ENCODE measurements at regions not wholly inside any gene's neighbourhood (a gene's known extent, or its start where the extent isn't known, plus 50 kb on each side); places are given as distances from the start of the nearest gene placed in this dataset.

DNA sequence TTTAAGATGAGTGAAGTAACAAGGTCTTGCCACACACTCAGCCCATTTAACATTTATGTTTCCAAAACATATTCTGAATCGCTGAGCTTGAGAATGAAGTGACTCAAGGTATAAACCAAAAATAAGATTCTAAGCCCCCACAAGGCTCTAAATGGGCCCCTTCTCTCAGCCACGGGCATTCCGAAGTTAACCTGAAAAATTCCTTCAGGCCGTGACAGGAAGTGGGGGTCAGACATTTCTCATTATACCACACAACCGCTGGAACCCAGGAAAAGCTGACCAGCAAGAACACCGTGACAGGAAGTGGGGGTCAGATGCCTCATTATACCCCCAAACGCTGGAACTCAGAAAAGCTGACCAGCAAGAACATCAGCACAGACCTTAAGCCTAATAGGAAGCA, 247.9 kb downstream of the ERMARD start:
- TF ChIP-seq, protein P1, sequence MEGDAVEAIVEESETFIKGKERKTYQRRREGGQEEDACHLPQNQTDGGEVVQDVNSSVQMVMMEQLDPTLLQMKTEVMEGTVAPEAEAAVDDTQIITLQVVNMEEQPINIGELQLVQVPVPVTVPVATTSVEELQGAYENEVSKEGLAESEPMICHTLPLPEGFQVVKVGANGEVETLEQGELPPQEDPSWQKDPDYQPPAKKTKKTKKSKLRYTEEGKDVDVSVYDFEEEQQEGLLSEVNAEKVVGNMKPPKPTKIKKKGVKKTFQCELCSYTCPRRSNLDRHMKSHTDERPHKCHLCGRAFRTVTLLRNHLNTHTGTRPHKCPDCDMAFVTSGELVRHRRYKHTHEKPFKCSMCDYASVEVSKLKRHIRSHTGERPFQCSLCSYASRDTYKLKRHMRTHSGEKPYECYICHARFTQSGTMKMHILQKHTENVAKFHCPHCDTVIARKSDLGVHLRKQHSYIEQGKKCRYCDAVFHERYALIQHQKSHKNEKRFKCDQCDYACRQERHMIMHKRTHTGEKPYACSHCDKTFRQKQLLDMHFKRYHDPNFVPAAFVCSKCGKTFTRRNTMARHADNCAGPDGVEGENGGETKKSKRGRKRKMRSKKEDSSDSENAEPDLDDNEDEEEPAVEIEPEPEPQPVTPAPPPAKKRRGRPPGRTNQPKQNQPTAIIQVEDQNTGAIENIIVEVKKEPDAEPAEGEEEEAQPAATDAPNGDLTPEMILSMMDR (conservative IDR thresholded peaks at IDR 0.05; ENCODE audit: low read depth in 2 of 2) = no peak
- no peak for TF ChIP-seq CREB1 (CRISPR knock-in tag; IDR thresholded peaks at IDR 0.05; ENCODE audit: low read depth)
- TF ChIP-seq, protein P2, sequence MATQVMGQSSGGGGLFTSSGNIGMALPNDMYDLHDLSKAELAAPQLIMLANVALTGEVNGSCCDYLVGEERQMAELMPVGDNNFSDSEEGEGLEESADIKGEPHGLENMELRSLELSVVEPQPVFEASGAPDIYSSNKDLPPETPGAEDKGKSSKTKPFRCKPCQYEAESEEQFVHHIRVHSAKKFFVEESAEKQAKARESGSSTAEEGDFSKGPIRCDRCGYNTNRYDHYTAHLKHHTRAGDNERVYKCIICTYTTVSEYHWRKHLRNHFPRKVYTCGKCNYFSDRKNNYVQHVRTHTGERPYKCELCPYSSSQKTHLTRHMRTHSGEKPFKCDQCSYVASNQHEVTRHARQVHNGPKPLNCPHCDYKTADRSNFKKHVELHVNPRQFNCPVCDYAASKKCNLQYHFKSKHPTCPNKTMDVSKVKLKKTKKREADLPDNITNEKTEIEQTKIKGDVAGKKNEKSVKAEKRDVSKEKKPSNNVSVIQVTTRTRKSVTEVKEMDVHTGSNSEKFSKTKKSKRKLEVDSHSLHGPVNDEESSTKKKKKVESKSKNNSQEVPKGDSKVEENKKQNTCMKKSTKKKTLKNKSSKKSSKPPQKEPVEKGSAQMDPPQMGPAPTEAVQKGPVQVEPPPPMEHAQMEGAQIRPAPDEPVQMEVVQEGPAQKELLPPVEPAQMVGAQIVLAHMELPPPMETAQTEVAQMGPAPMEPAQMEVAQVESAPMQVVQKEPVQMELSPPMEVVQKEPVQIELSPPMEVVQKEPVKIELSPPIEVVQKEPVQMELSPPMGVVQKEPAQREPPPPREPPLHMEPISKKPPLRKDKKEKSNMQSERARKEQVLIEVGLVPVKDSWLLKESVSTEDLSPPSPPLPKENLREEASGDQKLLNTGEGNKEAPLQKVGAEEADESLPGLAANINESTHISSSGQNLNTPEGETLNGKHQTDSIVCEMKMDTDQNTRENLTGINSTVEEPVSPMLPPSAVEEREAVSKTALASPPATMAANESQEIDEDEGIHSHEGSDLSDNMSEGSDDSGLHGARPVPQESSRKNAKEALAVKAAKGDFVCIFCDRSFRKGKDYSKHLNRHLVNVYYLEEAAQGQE (IDR thresholded peaks at IDR 0.05; ENCODE audit: unreplicated experiment) = no peak
- no peak for TF ChIP-seq POLR2AphosphoS5 (IDR thresholded peaks at IDR 0.05; ENCODE audit: low read depth)
- no peak for TF ChIP-seq JUNB (IDR thresholded peaks at IDR 0.05; ENCODE audit: unreplicated experiment)

Measured in GM23338 (cell line).